ENCODE measurements at regions not wholly inside any gene's neighbourhood (a gene's known extent, or its start where the extent isn't known, plus 50 kb on each side); places are given as distances from the start of the nearest gene placed in this dataset.

DNA sequence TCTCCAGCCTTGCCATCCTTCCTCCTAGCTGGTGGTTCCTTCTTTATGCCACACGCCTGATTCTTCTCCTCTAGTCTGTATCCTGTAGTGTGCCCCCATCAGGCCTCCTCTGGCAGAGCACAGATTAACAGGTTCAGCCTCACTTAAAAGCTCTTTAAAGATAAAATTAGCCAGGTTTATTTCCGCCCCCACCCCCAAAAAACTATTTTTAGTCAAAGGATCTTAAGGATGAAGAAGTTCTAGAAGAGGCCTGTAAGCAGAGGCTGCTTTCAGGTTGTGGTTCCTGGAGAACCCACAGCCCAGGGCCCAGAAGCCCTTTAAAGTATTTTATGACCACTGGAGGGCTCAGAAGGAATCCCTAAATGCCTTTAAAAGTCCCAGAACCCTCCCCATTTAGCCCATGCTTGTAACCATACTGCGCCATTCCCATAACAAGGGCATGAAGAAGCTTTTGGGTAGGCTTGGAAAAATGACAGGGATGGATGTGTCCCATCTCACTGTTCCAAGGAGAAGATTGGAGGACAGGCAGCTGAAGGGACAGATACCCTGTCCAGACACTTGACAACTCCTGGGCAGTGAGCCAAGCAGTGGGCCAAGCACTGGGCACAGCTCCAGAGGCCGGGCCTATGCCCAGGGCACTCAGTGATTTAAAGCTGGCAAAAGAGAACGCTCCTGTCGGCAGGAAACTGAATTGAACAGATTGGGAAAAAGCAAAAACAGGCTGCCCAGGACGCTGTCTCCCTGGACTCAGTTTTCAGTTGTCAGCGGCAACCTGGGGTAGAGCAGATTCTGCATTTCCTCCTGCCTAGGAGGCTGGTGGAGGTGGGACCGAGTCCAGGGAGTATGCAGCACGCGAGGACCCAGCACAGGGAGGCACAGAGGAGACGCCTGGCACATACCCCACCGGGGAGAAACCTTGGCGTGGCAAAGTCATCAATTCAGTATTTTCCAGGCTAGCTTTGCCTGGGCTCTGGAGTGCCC is 106.3 kb upstream of the SSBP2 start:
- Histone ChIP-seq H3K4me3 (ENCODE audit: low read length) (no peak overlapping the region), H3K4me1 (ENCODE audit: control insufficient read depth, insufficient read depth, low read length) (peaks cover 8% of the 10 kb centered on the region), H3K36me3 (ENCODE audit: control insufficient read depth, insufficient read depth, low read length) (no peaks in the 10 kb centered on the region), H3K27ac (ENCODE audit: low read length) (no peak overlapping the region), H3K27me3 (ENCODE audit: control insufficient read depth, insufficient read depth, low read length) (no peaks in the 10 kb centered on the region), H3K9me3 (ENCODE audit: control insufficient read depth, insufficient read depth, low read length) (no peaks in the 10 kb centered on the region)
- H3K27ac Mint-ChIP-seq, result no peak overlapping the region
- H3K4me1 Mint-ChIP-seq, result peaks cover 7 to 11% of the 10 kb centered on the region in 2 donors
- H3K9me3 Mint-ChIP-seq, result no peaks in the 10 kb centered on the region
- H3K27me3 Mint-ChIP-seq (ENCODE audit: low read depth in 2 of 2), result peaks cover 0 to 6% of the 10 kb centered on the region in 2 donors
- ATAC-seq (no peak), DNase-seq (peak in 1 of 2 donors; percentile 32)
- intact Hi-C loops (cut with micrococcal nuclease), result loop anchor here (10.0 kb wide), 1 partner anchor 318 kb away; no protein-coding TSS in a partner anchor
- 78% methylated on average over 12 of the region's 14 CpGs for WGBS (ENCODE audit: insufficient coverage)
- TF ChIP-seq CTCF (IDR thresholded peaks at IDR 0.05), result no peak
- H3K4me3 Mint-ChIP-seq, result no peak overlapping the region
- no peaks in the 10 kb centered on the region for H3K36me3 Mint-ChIP-seq

DNA sequence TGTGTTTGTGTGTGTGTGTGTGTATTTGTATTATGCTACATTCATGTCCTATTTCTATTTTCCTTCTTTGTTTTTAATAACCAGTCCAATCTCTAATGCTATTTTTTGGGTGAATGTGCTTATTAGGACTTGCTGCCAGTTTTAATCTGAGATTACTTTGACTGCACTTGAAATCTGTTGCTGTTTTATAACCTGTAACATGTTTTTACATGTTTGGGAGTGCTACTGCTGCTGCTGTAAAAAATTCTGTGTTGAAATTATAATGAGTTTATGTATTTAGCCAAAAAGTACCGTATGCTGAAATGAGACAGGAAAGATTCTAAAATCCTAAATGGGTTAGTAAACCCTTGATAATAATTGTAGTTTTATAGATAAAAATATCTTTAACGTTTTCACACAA is 104.7 kb upstream of the SSBP2 start:
- no peak overlapping the region for H3K4me3 ChIP-seq (ENCODE audit: low read length)
- ATAC-seq (no peak), DNase-seq (no peak)
- Mint-ChIP-seq H3K36me3 (no peaks in the 10 kb centered on the region), H3K27me3 (ENCODE audit: low read depth in 2 of 2) (peaks cover 0 to 6% of the 10 kb centered on the region in 2 donors), H3K4me1 (peaks cover 24 to 27% of the 10 kb centered on the region in 2 donors), H3K4me3 (no peak overlapping the region), H3K9me3 (no peaks in the 10 kb centered on the region), H3K27ac (no peak overlapping the region)
- H3K4me1 ChIP-seq (ENCODE audit: control insufficient read depth, insufficient read depth, low read length), result peaks cover 22% of the 10 kb centered on the region
- intact Hi-C loops (cut with micrococcal nuclease), result loop anchor here (10.0 kb wide), 1 partner anchor 319 kb away; no protein-coding TSS in a partner anchor
- no peaks in the 10 kb centered on the region for H3K9me3 ChIP-seq (ENCODE audit: control insufficient read depth, insufficient read depth, low read length)
- WGBS (ENCODE audit: insufficient coverage), result 100% methylated on average over 1 of the region's 2 CpGs
- H3K36me3 ChIP-seq (ENCODE audit: control insufficient read depth, insufficient read depth, low read length), result no peaks in the 10 kb centered on the region
- H3K27me3 ChIP-seq (ENCODE audit: control insufficient read depth, insufficient read depth, low read length), result no peaks in the 10 kb centered on the region
- TF ChIP-seq CTCF (IDR thresholded peaks at IDR 0.05), result no peak
- H3K27ac ChIP-seq (ENCODE audit: low read length), result no peak overlapping the region

DNA sequence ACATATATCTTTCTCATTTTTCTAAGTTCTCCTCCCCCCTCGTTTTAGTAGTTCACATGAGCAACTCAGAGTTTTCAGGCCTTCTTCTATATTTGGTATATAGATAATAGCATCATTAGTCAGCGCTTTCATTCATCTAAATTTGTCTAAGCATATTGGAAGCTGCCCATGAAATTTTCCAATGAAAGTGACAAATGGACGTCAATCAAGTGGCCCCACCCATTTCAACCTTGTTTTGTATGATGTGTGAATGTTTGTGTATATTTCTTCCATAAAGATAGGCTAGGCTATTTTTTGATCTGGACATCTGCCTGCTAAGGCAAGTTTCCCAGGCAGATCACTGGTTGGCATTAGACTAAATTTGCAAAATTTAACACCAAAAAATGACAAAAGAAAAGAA is 104.0 kb upstream of the SSBP2 start:
- Mint-ChIP-seq H3K4me1 (peaks cover 31 to 34% of the 10 kb centered on the region in 2 donors), H3K36me3 (no peaks in the 10 kb centered on the region), H3K27ac (no peak overlapping the region), H3K4me3 (peak overlapping the region; percentile 13), H3K27me3 (ENCODE audit: low read depth in 2 of 2) (peaks cover 4 to 9% of the 10 kb centered on the region in 2 donors), H3K9me3 (no peaks in the 10 kb centered on the region)
- Histone ChIP-seq H3K27me3 (ENCODE audit: control insufficient read depth, insufficient read depth, low read length) (no peaks in the 10 kb centered on the region), H3K9me3 (ENCODE audit: control insufficient read depth, insufficient read depth, low read length) (no peaks in the 10 kb centered on the region), H3K4me3 (ENCODE audit: low read length) (no peak overlapping the region), H3K4me1 (ENCODE audit: control insufficient read depth, insufficient read depth, low read length) (peaks cover 28% of the 10 kb centered on the region), H3K27ac (ENCODE audit: low read length) (no peak overlapping the region), H3K36me3 (ENCODE audit: control insufficient read depth, insufficient read depth, low read length) (no peaks in the 10 kb centered on the region)
- intact Hi-C loops (cut with micrococcal nuclease), result loop anchor here (5.0 to 10.0 kb wide), 3 partner anchors 117 to 348 kb away; partner anchors contain the start of gene ATG10
- no peak for TF ChIP-seq CTCF (IDR thresholded peaks at IDR 0.05)
- ATAC-seq (no peak), DNase-seq (no peak)
- 83% methylated on average over 1 of the region's 3 CpGs for WGBS (ENCODE audit: insufficient coverage)
